ENCODE measurements at regions not wholly inside any gene's neighbourhood (a gene's known extent, or its start where the extent isn't known, plus 50 kb on each side); places are given as distances from the start of the nearest gene placed in this dataset.
"Not testable (repeated sequence)": the region's sequence is repeated elsewhere in the genome, so short reads cannot be mapped to it uniquely, and the experiment has no call there.

GRCh38 chr3:118765636-118766305 lies 268.9 kb downstream of the IGSF11 start:
- no peak for DNase-seq

DNA sequence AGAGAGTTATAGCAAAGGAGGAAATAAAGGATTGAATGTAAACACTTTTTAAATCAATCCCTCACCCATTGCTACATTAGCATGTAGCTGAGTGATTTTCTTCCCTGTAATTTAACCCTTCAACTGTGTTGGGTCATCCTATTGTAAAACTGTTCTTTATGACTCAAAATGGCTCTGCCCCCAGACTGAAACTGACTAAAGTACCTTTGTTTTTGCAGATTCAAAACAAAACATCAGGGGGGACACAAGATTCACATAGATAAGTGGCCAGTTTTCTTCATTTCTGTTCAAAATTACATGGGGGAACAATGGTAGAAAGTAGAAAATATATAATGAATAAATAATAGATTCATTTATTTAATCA lies 268.4 kb downstream of the IGSF11 start:
- DNase-seq, result no peak

DNA sequence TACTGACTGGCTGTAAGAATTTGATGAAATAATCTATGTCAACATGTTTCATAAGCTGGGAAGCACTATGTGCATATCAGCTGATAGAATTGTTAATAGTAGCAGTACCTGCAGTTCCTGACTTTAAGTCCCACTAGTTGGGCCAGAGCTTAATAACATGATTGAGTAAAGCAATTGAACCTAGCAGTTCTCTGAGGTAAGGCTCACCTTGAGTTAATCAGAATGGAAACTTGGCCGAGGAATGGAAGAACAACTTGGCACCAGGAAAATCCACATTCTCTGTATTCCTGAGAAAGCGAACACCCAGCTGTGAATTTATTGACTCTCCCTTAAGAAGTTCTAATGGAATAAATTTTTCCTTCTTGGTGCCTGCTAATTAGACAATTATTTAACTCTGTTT lies 262.6 kb downstream of the IGSF11 start:
- no peak for DNase-seq

- DNase-seq, result no peak
These were observed 262.1 kb downstream of the IGSF11 start for GRCh38 chr3:118772547-118773011.

DNA sequence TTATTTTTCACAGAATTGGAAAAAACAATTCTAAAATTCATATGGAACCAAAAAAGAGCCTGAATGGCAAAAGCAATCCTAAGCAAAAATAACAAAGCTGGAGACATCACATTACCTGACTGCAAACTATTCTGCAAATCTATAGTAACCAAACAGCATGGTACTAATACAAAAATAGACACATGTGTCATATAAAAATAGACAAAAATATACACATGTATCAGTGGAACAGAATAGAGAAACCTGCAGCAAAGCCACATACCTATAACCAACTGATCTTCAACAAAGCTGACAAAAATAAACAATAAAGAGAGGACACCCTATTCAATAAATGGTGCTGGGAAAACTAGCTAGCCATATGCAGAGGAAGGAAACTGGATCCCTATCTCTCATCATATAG lies 259.6 kb downstream of the IGSF11 start:
- no peak for DNase-seq

GRCh38 chr3:118778201-118778600 lies 256.4 kb downstream of the IGSF11 start:
- no peak for DNase-seq

- DNase-seq, result no peak
These were observed 253.4 kb downstream of the IGSF11 start for GRCh38 chr3:118781232-118781631.

DNA sequence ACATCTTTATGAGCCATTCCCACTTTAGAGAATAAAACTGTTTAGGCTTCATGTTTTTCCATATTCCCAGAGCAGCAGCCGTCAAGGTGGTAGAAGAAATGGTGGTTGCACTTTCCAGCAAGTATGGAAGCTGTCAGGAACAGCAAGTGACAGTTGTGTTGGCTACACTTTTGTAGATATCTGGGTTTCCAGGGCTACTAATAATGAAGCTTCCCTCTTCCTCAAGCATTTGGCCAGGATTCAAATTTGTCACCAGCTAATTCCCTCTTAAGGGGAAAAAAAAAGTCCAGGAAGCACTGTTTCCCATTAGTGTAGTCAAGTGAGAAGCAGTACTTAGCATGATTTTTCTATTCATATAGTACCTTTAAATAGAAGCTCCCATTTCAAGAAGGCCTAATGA lies 252.8 kb downstream of the IGSF11 start:
- no peak for DNase-seq

- DNase-seq, result no peak
These were observed 251.9 kb downstream of the IGSF11 start for GRCh38 chr3:118782755-118783202.

- DNase-seq, result no peak
These were observed 249.2 kb downstream of the IGSF11 start for GRCh38 chr3:118785415-118785814.

- no peak for DNase-seq
These were observed 243.4 kb downstream of the IGSF11 start for GRCh38 chr3:118791246-118791645.

- DNase-seq, result no peak
These were observed 242.5 kb downstream of the IGSF11 start for GRCh38 chr3:118792191-118792590.

DNA sequence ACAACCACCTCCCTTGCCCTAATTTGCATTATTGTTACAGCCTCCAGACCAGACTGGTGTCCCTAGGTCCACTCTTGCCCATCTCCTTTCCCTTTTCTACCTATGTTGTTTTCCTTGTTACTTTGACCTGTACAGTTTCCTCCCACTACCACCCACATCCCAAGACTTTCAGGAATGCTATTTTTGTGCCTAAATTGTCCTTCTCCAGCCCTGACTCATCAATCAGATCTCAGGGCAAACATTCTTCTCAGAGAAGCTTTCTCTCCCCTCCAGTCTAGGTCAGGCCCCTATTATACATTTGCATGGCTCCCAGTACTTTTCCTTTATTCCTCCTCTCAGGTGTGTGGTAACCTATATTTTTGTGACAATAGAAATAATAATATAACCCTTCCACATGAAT lies 241.5 kb downstream of the IGSF11 start:
- DNase-seq, result no peak

DNA sequence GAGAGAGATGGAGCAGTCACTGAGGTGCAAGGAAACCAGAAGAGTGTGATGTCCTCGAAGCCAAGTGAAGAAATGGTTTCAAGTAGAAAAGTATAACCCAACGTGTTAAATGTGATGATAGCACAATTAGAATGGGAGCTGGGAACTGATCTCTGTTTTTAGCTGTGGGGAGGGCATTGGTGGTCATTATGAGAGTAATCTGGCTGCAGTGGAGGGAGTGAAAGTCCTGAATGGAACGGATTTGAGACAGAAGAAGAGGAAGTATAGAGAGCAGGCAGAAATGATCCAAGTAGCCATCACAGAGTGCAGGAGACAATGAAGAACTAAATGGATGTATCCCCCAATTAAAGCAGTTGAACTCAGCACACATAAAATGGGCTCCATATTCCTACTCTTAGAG lies 235.3 kb downstream of the IGSF11 start:
- DNase-seq, result no peak

DNA sequence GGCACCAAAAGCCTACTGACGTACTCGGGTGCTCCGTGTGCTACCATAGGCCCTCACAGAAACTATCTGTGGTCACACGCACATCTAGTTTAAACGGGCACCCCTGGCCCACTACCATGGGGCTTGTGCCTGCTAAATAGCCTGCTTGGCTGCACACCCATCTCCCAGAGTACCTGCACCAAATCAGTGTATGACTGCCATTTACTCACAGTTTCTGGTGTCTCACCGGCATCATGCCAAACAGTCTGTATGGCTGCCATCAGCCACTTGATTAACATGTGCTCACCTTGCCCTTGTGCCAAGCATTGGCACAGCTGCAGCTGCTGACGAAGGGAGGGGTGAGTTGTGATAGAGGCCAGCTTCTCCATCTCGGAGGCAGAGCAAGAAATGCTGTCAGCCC lies 232.7 kb downstream of the IGSF11 start:
- DNase-seq, result no peak

DNA sequence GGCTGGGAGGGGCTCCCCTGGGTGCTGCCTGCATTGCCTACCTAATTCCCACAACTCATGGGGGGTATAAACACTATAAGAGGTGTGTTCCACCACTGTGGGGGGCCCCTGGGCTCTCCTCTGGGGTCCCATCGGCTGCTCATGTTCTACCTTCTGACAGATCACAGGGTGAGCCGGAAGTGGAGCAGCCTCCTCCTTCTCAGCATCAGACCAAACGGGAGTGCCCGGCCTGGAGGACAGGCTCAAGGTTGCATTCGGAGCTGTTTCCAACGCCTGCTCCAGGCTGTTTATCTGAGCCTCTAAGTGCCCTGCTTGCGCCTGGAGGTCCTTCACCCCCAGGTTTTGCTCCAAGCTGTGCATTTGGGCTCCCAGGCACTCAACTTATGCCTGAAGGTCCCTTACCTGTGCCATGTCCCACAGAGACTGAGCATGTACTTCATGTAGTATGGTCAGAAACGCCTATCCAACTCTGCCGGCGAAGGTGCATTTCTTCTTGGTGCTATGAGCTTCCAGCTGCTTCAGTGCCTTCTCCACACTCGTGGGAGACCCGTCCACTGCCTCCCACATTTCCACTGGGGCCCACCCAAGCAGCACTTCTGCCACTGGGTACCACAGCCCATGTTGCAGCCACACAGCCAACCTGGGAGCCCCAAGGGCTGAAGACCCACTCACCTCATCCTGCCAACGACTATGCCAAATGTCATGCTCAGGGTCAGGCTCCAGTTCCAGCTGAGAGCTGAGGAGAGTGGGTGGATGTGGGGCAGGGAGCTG lies 232.1 kb downstream of the IGSF11 start:
- DNase-seq, result no peak

- DNase-seq, result no peak
These were observed 231.6 kb downstream of the IGSF11 start for GRCh38 chr3:118803096-118803476.

- DNase-seq, result no peak
These were observed 229.6 kb downstream of the IGSF11 start for GRCh38 chr3:118805007-118805406.

- no peak for DNase-seq
These were observed 228.2 kb downstream of the IGSF11 start for GRCh38 chr3:118806423-118806822.

- not testable (repeated sequence) for DNase-seq
These were observed 227.3 kb downstream of the IGSF11 start for GRCh38 chr3:118807349-118807748.

DNA sequence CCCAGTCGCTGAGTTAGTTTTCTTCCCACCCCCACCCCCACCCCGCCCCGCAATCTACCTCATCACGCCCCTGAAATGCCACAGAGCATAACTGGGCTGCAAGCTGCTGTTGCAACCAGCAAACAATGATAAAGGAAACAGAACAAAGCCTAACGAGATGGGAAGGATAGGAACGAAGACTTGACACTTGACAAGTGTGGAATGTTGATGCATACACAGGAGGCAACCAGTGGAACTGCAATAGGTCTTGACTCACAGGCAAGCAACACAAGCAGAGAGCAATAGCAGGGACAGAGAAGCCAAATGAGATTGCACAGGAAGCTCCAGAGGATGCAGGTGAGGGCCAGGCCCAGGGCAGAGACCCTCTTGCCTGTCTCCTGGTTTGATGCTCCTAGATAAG lies 225.9 kb downstream of the IGSF11 start:
- no peak for DNase-seq

DNA sequence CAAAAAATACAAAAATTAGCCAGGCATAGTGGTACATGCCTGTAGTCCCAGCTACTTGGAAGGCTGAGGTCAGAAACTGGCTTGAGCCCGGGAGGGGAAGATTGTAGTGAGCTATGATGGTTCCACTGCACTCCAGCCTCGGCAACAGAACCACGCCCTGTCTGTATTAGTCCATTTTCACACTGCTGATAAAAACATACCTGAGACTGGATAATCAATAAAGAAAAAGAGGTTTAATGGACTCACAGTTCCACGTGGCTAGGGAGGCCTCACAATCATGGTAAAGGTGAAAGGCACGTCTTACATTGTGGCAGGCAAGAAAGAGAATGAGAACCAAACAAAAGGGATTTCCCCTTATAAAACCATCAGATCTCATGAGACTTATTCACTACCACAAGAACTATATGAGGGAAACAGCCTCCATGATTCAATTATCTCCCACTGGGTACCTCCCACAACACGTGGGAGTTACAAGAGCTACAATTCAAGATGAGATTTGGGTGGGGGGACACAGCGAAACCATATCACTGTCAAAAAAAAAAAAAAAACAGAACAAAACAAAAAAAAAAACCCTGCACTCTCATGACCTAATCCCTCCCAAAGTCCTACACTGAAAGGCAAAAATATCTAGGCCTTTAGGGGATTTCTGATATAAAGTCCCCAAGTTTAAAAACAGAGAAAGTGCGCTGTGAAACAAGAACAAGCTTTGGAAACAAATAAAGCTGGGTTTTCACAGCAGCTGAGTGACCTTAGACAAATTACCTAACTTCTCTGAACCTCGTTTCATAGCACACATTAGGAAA lies 224.7 kb downstream of the IGSF11 start:
- no peak for DNase-seq

DNA sequence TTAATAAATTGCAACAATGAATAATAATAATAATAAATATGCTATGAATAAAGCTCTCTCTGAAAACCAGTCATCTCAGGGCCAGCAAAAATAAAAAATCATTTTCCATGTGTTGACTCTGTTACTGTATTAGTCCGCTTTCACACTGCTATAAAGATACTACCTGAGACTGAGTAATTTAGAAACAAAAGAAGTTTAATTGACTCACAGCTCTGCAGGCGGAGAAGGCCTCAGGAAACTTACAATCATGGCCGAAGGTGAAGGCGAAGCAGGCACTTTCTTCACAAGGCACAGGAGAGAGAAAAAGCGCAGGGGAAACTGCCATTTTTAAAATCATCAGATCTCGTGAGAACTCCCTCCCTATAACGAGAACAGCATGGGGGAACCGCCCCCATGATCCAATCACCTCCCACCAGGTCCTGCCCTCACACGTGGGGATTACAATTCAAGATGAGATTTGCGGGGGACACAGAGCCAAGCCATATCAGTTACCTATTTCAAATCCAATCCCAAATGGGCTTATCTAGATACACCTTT lies 224.1 kb downstream of the IGSF11 start:
- DNase-seq, result no peak

Data from amniotic stem cell (primary cell).